ENCODE measurements at regions not wholly inside any gene's neighbourhood (a gene's known extent, or its start where the extent isn't known, plus 50 kb on each side); places are given as distances from the start of the nearest gene placed in this dataset.
"Not testable (repeated sequence)": the region's sequence is repeated elsewhere in the genome, so short reads cannot be mapped to it uniquely, and the experiment has no call there.

GRCh38 chr5:130845049-130845765 lies 319.8 kb downstream of the HINT1 start:
- H3K27me3 ChIP-seq: no peaks in the 10 kb centered on the region
- DNase-seq: no peak
- H3K9me3 ChIP-seq: no peaks in the 10 kb centered on the region
- no peaks in the 10 kb centered on the region for H3K4me1 ChIP-seq
- H3K4me3 ChIP-seq: no peak overlapping the region
- no peak overlapping the region for H3K27ac ChIP-seq
- intact Hi-C loops (cut with DNase I; ENCODE audit: low total_unique reads): no loop called here
- H3K36me3 ChIP-seq: no peaks in the 10 kb centered on the region
- no peak for TF ChIP-seq CTCF (IDR thresholded peaks at IDR 0.05)
- no peak for TF ChIP-seq POLR2A (IDR thresholded peaks at IDR 0.05)

DNA sequence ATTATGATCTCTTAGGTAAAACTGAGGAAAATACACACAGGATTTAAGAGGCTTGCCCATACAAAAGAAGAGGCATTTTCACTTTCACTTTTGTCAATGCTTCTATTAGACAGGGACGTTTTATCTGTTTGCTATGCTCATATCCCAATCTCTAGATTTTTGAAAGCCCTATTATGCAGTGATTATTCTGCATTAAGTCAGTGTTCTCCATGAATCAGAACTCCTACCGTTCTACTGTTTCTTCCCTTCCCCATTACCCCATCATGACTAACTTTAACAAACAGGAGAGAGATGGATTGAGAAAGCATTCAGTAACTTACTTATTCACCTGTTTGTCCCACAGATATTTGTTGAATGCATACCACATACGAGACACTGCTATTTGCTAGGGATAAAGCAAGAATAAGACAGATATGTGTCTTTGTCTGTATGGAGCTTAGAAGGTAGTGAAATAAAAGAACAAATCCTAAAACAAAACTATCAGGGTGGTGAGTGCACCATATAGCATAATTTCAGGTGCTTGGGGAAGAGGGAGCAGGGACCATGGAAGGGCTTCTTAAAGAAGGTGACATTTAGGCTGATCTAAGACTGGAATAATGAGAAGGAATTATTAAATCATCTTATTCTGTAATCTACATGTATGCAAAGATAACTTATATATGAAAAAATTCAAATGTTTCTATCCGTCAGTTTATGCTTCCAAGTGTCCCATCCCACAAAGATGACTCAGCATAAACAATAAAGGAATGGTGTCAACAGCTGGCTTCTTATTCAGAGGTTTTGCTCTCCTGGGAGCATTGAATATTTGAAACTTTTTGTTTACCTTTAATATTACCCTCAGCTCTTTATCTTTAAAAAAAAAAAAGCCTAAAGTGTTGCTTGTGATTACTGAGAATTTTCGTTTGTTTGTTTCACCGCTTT lies 328.1 kb downstream of the HINT1 start:
- TF ChIP-seq CTCF (IDR thresholded peaks at IDR 0.05) (no peak), POLR2A (IDR thresholded peaks at IDR 0.05) (no peak)
- intact Hi-C loops (cut with DNase I; ENCODE audit: low total_unique reads): no loop called here

GRCh38 chr5:130817598-130818384 lies 347.3 kb downstream of the HINT1 start:
- H3K27me3 ChIP-seq; H3K9me3 ChIP-seq; H3K4me3 ChIP-seq; intact Hi-C loops (cut with DNase I; ENCODE audit: low total_unique reads); H3K36me3 ChIP-seq; H3K4me1 ChIP-seq; H3K27ac ChIP-seq; DNase-seq: not testable (repeated sequence)

More for the DNA sequence above, 328.1 kb downstream of the HINT1 start:
- H3K27ac ChIP-seq: no peak overlapping the region
- H3K9me3 ChIP-seq: no peaks in the 10 kb centered on the region
- H3K36me3 ChIP-seq: no peaks in the 10 kb centered on the region
- H3K4me3 ChIP-seq: peak overlapping the region in 1 of 2 donors; percentile 14
- no peaks in the 10 kb centered on the region for H3K27me3 ChIP-seq
- DNase-seq: no peak
- H3K4me1 ChIP-seq: no peaks in the 10 kb centered on the region

- no peak overlapping the region for H3K4me3 ChIP-seq
- no peaks in the 10 kb centered on the region for H3K9me3 ChIP-seq
- H3K27me3 ChIP-seq: no peaks in the 10 kb centered on the region
- no peaks in the 10 kb centered on the region for H3K4me1 ChIP-seq
- no peaks in the 10 kb centered on the region for H3K36me3 ChIP-seq
- H3K27ac ChIP-seq: no peak overlapping the region
- intact Hi-C loops (cut with DNase I; ENCODE audit: low total_unique reads): no loop called here
- TF ChIP-seq POLR2A (IDR thresholded peaks at IDR 0.05) (no peak), CTCF (IDR thresholded peaks at IDR 0.05) (no peak)
- DNase-seq: no peak
Measured at GRCh38 chr5:130815246-130815645, 349.8 kb downstream of the HINT1 start.

- Histone ChIP-seq H3K9me3 (no peaks in the 10 kb centered on the region), H3K27ac (no peak overlapping the region), H3K4me1 (no peaks in the 10 kb centered on the region), H3K36me3 (no peaks in the 10 kb centered on the region), H3K27me3 (no peaks in the 10 kb centered on the region), H3K4me3 (no peak overlapping the region)
- TF ChIP-seq POLR2A (IDR thresholded peaks at IDR 0.05): no peak
- no peak for TF ChIP-seq CTCF (IDR thresholded peaks at IDR 0.05)
- intact Hi-C loops (cut with DNase I; ENCODE audit: low total_unique reads): no loop called here
- DNase-seq: no peak
Measured at GRCh38 chr5:130808691-130809090, 356.4 kb downstream of the HINT1 start.

Measured in uterus (tissue), 3 donors.